ENCODE measurements at regions not wholly inside any gene's neighbourhood (a gene's known extent, or its start where the extent isn't known, plus 50 kb on each side); places are given as distances from the start of the nearest gene placed in this dataset.

DNA sequence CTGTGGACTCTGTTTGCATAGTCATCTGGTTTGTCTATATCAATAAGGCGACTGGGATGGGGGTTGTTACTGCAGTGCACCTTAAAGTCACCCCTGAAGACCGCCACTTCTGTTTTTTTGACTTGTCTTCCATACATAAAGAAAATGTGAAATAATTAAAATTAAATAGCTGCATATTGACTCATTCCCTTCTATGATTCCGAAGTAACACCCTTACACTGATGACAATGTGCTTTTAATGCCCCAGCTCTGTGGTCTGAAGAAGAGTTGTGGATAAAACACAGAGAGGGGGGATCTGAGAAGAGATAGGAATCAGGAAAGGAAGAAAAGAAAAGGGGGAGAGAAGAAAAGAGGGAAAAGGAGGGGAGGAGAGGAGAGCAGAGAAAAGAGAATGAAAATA is 796.9 kb upstream of the MBL2 start:
- TF ChIP-seq, protein P1, sequence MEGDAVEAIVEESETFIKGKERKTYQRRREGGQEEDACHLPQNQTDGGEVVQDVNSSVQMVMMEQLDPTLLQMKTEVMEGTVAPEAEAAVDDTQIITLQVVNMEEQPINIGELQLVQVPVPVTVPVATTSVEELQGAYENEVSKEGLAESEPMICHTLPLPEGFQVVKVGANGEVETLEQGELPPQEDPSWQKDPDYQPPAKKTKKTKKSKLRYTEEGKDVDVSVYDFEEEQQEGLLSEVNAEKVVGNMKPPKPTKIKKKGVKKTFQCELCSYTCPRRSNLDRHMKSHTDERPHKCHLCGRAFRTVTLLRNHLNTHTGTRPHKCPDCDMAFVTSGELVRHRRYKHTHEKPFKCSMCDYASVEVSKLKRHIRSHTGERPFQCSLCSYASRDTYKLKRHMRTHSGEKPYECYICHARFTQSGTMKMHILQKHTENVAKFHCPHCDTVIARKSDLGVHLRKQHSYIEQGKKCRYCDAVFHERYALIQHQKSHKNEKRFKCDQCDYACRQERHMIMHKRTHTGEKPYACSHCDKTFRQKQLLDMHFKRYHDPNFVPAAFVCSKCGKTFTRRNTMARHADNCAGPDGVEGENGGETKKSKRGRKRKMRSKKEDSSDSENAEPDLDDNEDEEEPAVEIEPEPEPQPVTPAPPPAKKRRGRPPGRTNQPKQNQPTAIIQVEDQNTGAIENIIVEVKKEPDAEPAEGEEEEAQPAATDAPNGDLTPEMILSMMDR (IDR thresholded peaks at IDR 0.05): no peak
- no peak for TF ChIP-seq POLR2A (IDR thresholded peaks at IDR 0.05)
